ENCODE measurements at regions not wholly inside any gene's neighbourhood (a gene's known extent, or its start where the extent isn't known, plus 50 kb on each side); places are given as distances from the start of the nearest gene placed in this dataset.

DNA sequence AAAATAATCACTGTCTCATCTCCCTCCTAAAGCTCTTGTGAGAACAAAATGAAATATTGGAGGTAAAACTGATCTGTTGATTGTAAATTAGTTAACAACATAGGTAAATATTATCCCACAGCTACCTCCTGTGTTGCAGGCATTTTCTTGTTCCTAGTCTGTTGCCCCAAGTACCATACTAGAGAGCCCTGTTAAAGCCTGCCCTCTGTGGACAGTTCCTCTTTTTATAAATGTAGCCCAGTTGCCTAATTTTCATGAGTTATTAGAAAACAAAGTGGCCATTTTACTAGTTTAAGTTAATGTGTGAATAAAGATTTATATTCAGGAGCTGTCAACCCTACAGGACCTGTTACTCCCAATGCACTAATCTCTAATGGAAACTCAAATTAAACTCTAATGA is 180.0 kb upstream of the KCND3 start:
- Histone ChIP-seq H3K27ac (no peak overlapping the region), H3K4me2 (no peak overlapping the region), H3K4me3 (no peak overlapping the region), H3F3A (ENCODE audit: low read depth) (no peaks in the 10 kb centered on the region), H4K20me1 (ENCODE audit: low read depth) (no peaks in the 10 kb centered on the region), H3K27me3 (peaks cover 14% of the 10 kb centered on the region), H3K4me1 (no peaks in the 10 kb centered on the region), H3K36me3 (no peaks in the 10 kb centered on the region), H3K79me2 (ENCODE audit: low read depth) (no peaks in the 10 kb centered on the region), H3K9ac (no peak overlapping the region), H2AFZ (replicated peaks) (no peak overlapping the region), H3K9me3 (ENCODE audit: low read depth) (no peaks in the 10 kb centered on the region)
- H3K4me1 Mint-ChIP-seq = no peaks in the 10 kb centered on the region
- H3K9me3 Mint-ChIP-seq = no peaks in the 10 kb centered on the region
- H3K4me3 Mint-ChIP-seq = no peak overlapping the region
- no peak overlapping the region for H3K27ac Mint-ChIP-seq
- no peaks in the 10 kb centered on the region for H3K36me3 Mint-ChIP-seq
- TF ChIP-seq EZH2phosphoT487 (IDR thresholded peaks at IDR 0.05) = no peak
- no peak for TF ChIP-seq EZH2 (IDR thresholded peaks at IDR 0.05)
- TF ChIP-seq, protein P1, sequence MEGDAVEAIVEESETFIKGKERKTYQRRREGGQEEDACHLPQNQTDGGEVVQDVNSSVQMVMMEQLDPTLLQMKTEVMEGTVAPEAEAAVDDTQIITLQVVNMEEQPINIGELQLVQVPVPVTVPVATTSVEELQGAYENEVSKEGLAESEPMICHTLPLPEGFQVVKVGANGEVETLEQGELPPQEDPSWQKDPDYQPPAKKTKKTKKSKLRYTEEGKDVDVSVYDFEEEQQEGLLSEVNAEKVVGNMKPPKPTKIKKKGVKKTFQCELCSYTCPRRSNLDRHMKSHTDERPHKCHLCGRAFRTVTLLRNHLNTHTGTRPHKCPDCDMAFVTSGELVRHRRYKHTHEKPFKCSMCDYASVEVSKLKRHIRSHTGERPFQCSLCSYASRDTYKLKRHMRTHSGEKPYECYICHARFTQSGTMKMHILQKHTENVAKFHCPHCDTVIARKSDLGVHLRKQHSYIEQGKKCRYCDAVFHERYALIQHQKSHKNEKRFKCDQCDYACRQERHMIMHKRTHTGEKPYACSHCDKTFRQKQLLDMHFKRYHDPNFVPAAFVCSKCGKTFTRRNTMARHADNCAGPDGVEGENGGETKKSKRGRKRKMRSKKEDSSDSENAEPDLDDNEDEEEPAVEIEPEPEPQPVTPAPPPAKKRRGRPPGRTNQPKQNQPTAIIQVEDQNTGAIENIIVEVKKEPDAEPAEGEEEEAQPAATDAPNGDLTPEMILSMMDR (IDR thresholded peaks at IDR 0.05) = no peak
- peaks cover 8% of the 10 kb centered on the region for H3K27me3 Mint-ChIP-seq (ENCODE audit: insufficient read depth, low read depth)
- DNase-seq (ENCODE audit: low spot score) = no peak

DNA sequence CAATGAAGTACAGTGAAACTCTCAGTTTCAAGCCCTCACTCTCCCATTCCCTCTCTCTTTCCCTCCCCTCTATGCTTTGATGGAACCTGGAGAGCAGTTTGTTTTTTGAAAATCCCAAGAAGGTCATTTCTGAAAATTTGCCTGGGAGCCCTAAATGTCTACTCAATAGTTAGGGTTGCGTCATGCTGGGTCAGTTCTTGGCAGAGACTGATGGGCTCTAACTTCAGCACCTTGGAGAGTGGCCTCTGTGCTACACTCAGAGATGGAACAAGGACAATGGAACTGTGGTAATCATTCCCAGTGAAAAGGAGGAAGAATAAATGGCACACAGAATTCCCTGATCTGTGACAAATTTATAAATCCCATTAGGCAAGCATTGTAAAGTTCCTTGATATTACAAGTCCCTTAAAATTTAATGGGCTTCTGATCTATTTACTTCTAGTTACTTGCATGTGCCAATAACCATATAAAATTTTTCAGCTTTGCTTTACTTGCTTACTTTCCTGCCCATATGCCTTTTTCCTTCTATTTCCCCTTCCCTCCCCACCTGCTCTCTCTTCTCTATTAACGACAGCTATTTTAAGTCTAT is 182.9 kb upstream of the KCND3 start:
- no peaks in the 10 kb centered on the region for H3K9me3 ChIP-seq (ENCODE audit: low read depth)
- H3K36me3 ChIP-seq = no peaks in the 10 kb centered on the region
- H3K79me2 ChIP-seq (ENCODE audit: low read depth) = no peaks in the 10 kb centered on the region
- Mint-ChIP-seq H3K4me1 (no peaks in the 10 kb centered on the region), H3K9me3 (no peaks in the 10 kb centered on the region), H3K27me3 (ENCODE audit: insufficient read depth, low read depth) (peaks cover 5% of the 10 kb centered on the region), H3K36me3 (no peaks in the 10 kb centered on the region), H3K4me3 (no peak overlapping the region), H3K27ac (no peak overlapping the region)
- no peak overlapping the region for H3K9ac ChIP-seq
- H2AFZ ChIP-seq (replicated peaks) = no peak overlapping the region
- peaks cover 14% of the 10 kb centered on the region for H3K27me3 ChIP-seq
- no peak overlapping the region for H3K4me2 ChIP-seq
- DNase-seq (ENCODE audit: low spot score) = peak; percentile 90
- no peaks in the 10 kb centered on the region for H3K4me1 ChIP-seq
- no peak overlapping the region for H3K27ac ChIP-seq
- TF ChIP-seq EZH2 (IDR thresholded peaks at IDR 0.05) = no peak
- TF ChIP-seq, protein P1 (IDR thresholded peaks at IDR 0.05) = no peak
- TF ChIP-seq EZH2phosphoT487 (IDR thresholded peaks at IDR 0.05) = no peak
- H3K4me3 ChIP-seq = no peak overlapping the region
- H3F3A ChIP-seq (ENCODE audit: low read depth) = no peaks in the 10 kb centered on the region
- no peaks in the 10 kb centered on the region for H4K20me1 ChIP-seq (ENCODE audit: low read depth)

DNA sequence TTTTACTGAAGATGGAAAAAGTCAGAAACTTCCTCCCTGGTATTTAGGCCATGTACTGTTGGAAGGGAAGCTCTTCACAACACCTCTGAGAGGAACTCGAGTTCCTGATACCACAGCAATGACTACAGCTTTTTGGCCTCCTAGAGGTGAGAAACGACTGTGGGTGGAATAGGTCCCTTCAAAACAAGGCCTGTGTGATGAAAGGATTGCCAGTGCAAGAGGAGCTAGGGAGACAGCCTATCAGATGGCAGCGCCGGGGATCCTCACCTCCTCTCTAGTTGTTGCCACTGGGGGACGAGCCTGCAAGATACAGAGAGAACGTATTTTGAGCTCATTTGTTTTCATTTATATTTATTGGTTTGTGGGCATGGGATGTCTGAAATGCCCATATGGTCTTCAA is 187.8 kb upstream of the KCND3 start:
- Histone ChIP-seq H3F3A (ENCODE audit: low read depth) (no peaks in the 10 kb centered on the region), H3K79me2 (ENCODE audit: low read depth) (no peaks in the 10 kb centered on the region), H3K4me1 (no peaks in the 10 kb centered on the region), H2AFZ (replicated peaks) (no peak overlapping the region), H3K36me3 (no peaks in the 10 kb centered on the region), H3K9me3 (ENCODE audit: low read depth) (no peaks in the 10 kb centered on the region), H3K4me3 (no peak overlapping the region), H3K4me2 (no peak overlapping the region), H3K9ac (no peak overlapping the region), H3K27ac (no peak overlapping the region), H4K20me1 (ENCODE audit: low read depth) (no peaks in the 10 kb centered on the region), H3K27me3 (peaks cover 5% of the 10 kb centered on the region)
- Mint-ChIP-seq H3K9me3 (no peaks in the 10 kb centered on the region), H3K4me3 (no peak overlapping the region), H3K27me3 (ENCODE audit: insufficient read depth, low read depth) (peaks cover 3% of the 10 kb centered on the region), H3K36me3 (no peaks in the 10 kb centered on the region), H3K27ac (no peak overlapping the region), H3K4me1 (no peaks in the 10 kb centered on the region)
- TF ChIP-seq EZH2phosphoT487 (IDR thresholded peaks at IDR 0.05) (no peak), EZH2 (IDR thresholded peaks at IDR 0.05) (no peak)
- TF ChIP-seq, protein P1 (IDR thresholded peaks at IDR 0.05) = no peak
- no peak for DNase-seq (ENCODE audit: low spot score)
